ENCODE measurements at regions not wholly inside any gene's neighbourhood (a gene's known extent, or its start where the extent isn't known, plus 50 kb on each side); places are given as distances from the start of the nearest gene placed in this dataset.

- H3K9me3 ChIP-seq (ENCODE audit: control insufficient read depth in 1 of 2, low read length in 2 of 2) = no peaks in the 10 kb centered on the region
- H3K4me3 Mint-ChIP-seq = no peak overlapping the region
- intact Hi-C loops (cut with micrococcal nuclease) = no loop called here
- peaks cover 0 to 7% (median 3%) of the 10 kb centered on the region in 8 donors for H3K9me3 Mint-ChIP-seq
- ChIA-PET CTCF (ENCODE audit: partially characterized antibody) (no interaction called here), POLR2A (ENCODE audit: partially characterized antibody) (no interaction called here)
- H3K27ac ChIP-seq (ENCODE audit: low read depth, low read length) = no peak overlapping the region
- no peak overlapping the region for H3K4me3 ChIP-seq (ENCODE audit: low read length in 2 of 2)
- no peaks in the 10 kb centered on the region for H3K27me3 ChIP-seq (ENCODE audit: insufficient read depth, low read length)
- no peaks in the 10 kb centered on the region for H3K4me1 Mint-ChIP-seq
- H3K4me1 ChIP-seq (ENCODE audit: insufficient read depth, low read length) = no peaks in the 10 kb centered on the region
- peaks cover 0 to 2% of the 10 kb centered on the region in 2 donors for H3K27me3 Mint-ChIP-seq
- no peaks in the 10 kb centered on the region for H3K36me3 Mint-ChIP-seq
- no peak for DNase-seq
- H3K27ac Mint-ChIP-seq = no peak overlapping the region
- H3K36me3 ChIP-seq (ENCODE audit: insufficient read depth, low read length) = no peaks in the 10 kb centered on the region
Observed at GRCh38 chr11:131217313-131218310, 152.8 kb upstream of the NTM start.

- Mint-ChIP-seq H3K36me3 (no peaks in the 10 kb centered on the region), H3K9me3 (peaks cover 0 to 8% (median 3%) of the 10 kb centered on the region in 8 donors), H3K27ac (no peak overlapping the region), H3K27me3 (peaks cover 0 to 2% of the 10 kb centered on the region in 2 donors), H3K4me3 (no peak overlapping the region), H3K4me1 (no peaks in the 10 kb centered on the region)
- H3K9me3 ChIP-seq (ENCODE audit: control insufficient read depth in 1 of 2, low read length in 2 of 2) = no peaks in the 10 kb centered on the region
- H3K27me3 ChIP-seq (ENCODE audit: insufficient read depth, low read length) = no peaks in the 10 kb centered on the region
- intact Hi-C loops (cut with micrococcal nuclease) = no loop called here
- H3K4me1 ChIP-seq (ENCODE audit: insufficient read depth, low read length) = no peaks in the 10 kb centered on the region
- ChIA-PET POLR2A (ENCODE audit: partially characterized antibody) (no interaction called here), CTCF (ENCODE audit: partially characterized antibody) (no interaction called here)
- no peak overlapping the region for H3K4me3 ChIP-seq (ENCODE audit: low read length in 2 of 2)
- H3K36me3 ChIP-seq (ENCODE audit: insufficient read depth, low read length) = no peaks in the 10 kb centered on the region
- DNase-seq = no peak
- H3K27ac ChIP-seq (ENCODE audit: low read depth, low read length) = no peak overlapping the region
Observed at GRCh38 chr11:131218542-131218941, 151.9 kb upstream of the NTM start.

GRCh38 chr11:131219646-131220045, 150.8 kb upstream of the NTM start:
- Mint-ChIP-seq H3K4me1 (no peaks in the 10 kb centered on the region), H3K36me3 (no peaks in the 10 kb centered on the region), H3K9me3 (peaks cover 2 to 10% (median 4%) of the 10 kb centered on the region in 8 donors), H3K27ac (no peak overlapping the region), H3K4me3 (no peak overlapping the region), H3K27me3 (peaks cover 0 to 2% of the 10 kb centered on the region in 2 donors)
- Histone ChIP-seq H3K9me3 (ENCODE audit: control insufficient read depth in 1 of 2, low read length in 2 of 2) (no peaks in the 10 kb centered on the region), H3K27ac (ENCODE audit: low read depth, low read length) (no peak overlapping the region), H3K27me3 (ENCODE audit: insufficient read depth, low read length) (no peaks in the 10 kb centered on the region), H3K4me3 (ENCODE audit: low read length in 2 of 2) (no peak overlapping the region), H3K36me3 (ENCODE audit: insufficient read depth, low read length) (no peaks in the 10 kb centered on the region), H3K4me1 (ENCODE audit: insufficient read depth, low read length) (no peaks in the 10 kb centered on the region)
- intact Hi-C loops (cut with micrococcal nuclease) = no loop called here
- DNase-seq = no peak
- CTCF ChIA-PET (ENCODE audit: partially characterized antibody) = no interaction called here
- POLR2A ChIA-PET (ENCODE audit: partially characterized antibody) = no interaction called here

GRCh38 chr11:131223198-131223991, 147.0 kb upstream of the NTM start:
- Mint-ChIP-seq H3K27ac (no peak overlapping the region), H3K4me3 (no peak overlapping the region), H3K36me3 (no peaks in the 10 kb centered on the region), H3K9me3 (peaks cover 3 to 7% (median 5%) of the 10 kb centered on the region in 8 donors), H3K4me1 (no peaks in the 10 kb centered on the region), H3K27me3 (peaks cover 0 to 2% of the 10 kb centered on the region in 2 donors)
- Histone ChIP-seq H3K27ac (ENCODE audit: low read depth, low read length) (no peak overlapping the region), H3K4me3 (ENCODE audit: low read length in 2 of 2) (no peak overlapping the region), H3K9me3 (ENCODE audit: control insufficient read depth in 1 of 2, low read length in 2 of 2) (no peaks in the 10 kb centered on the region), H3K36me3 (ENCODE audit: insufficient read depth, low read length) (no peaks in the 10 kb centered on the region), H3K27me3 (ENCODE audit: insufficient read depth, low read length) (no peaks in the 10 kb centered on the region), H3K4me1 (ENCODE audit: insufficient read depth, low read length) (no peaks in the 10 kb centered on the region)
- DNase-seq = no peak
- POLR2A ChIA-PET (ENCODE audit: partially characterized antibody) = no interaction called here
- intact Hi-C loops (cut with micrococcal nuclease) = no loop called here
- CTCF ChIA-PET (ENCODE audit: partially characterized antibody) = no interaction called here

- DNase-seq = no peak
- Mint-ChIP-seq H3K4me1 (no peaks in the 10 kb centered on the region), H3K36me3 (no peaks in the 10 kb centered on the region), H3K27ac (no peak overlapping the region), H3K4me3 (no peak overlapping the region), H3K27me3 (no peaks in the 10 kb centered on the region), H3K9me3 (peaks cover 0 to 8% (median 4%) of the 10 kb centered on the region in 8 donors)
- Histone ChIP-seq H3K4me1 (ENCODE audit: insufficient read depth, low read length) (no peaks in the 10 kb centered on the region), H3K36me3 (ENCODE audit: insufficient read depth, low read length) (no peaks in the 10 kb centered on the region), H3K27me3 (ENCODE audit: insufficient read depth, low read length) (no peaks in the 10 kb centered on the region), H3K9me3 (ENCODE audit: control insufficient read depth in 1 of 2, low read length in 2 of 2) (no peaks in the 10 kb centered on the region), H3K27ac (ENCODE audit: low read depth, low read length) (no peak overlapping the region), H3K4me3 (ENCODE audit: low read length in 2 of 2) (no peak overlapping the region)
- CTCF ChIA-PET (ENCODE audit: partially characterized antibody) = no interaction called here
- intact Hi-C loops (cut with micrococcal nuclease) = no loop called here
- POLR2A ChIA-PET (ENCODE audit: partially characterized antibody) = no interaction called here
Observed at GRCh38 chr11:131228378-131228777, 142.0 kb upstream of the NTM start.

- no peak for DNase-seq
- H3K36me3 ChIP-seq (ENCODE audit: insufficient read depth, low read length) = no peaks in the 10 kb centered on the region
- intact Hi-C loops (cut with micrococcal nuclease) = no loop called here
- Mint-ChIP-seq H3K27ac (no peak overlapping the region), H3K4me1 (no peaks in the 10 kb centered on the region), H3K36me3 (no peaks in the 10 kb centered on the region), H3K9me3 (peaks cover 0 to 8% (median 4%) of the 10 kb centered on the region in 8 donors), H3K27me3 (no peaks in the 10 kb centered on the region), H3K4me3 (no peak overlapping the region)
- H3K4me3 ChIP-seq (ENCODE audit: low read length in 2 of 2) = no peak overlapping the region
- no peaks in the 10 kb centered on the region for H3K4me1 ChIP-seq (ENCODE audit: insufficient read depth, low read length)
- H3K27me3 ChIP-seq (ENCODE audit: insufficient read depth, low read length) = no peaks in the 10 kb centered on the region
- no peak overlapping the region for H3K27ac ChIP-seq (ENCODE audit: low read depth, low read length)
- POLR2A ChIA-PET (ENCODE audit: partially characterized antibody) = no interaction called here
- no peaks in the 10 kb centered on the region for H3K9me3 ChIP-seq (ENCODE audit: control insufficient read depth in 1 of 2, low read length in 2 of 2)
- CTCF ChIA-PET (ENCODE audit: partially characterized antibody) = no interaction called here
Observed at GRCh38 chr11:131229221-131229620, 141.2 kb upstream of the NTM start.

GRCh38 chr11:131231317-131231940, 139.0 kb upstream of the NTM start:
- H3K4me3 Mint-ChIP-seq = no peak overlapping the region
- Histone ChIP-seq H3K27me3 (ENCODE audit: insufficient read depth, low read length) (no peaks in the 10 kb centered on the region), H3K9me3 (ENCODE audit: control insufficient read depth in 1 of 2, low read length in 2 of 2) (no peaks in the 10 kb centered on the region), H3K4me1 (ENCODE audit: insufficient read depth, low read length) (no peaks in the 10 kb centered on the region), H3K36me3 (ENCODE audit: insufficient read depth, low read length) (no peaks in the 10 kb centered on the region), H3K4me3 (ENCODE audit: low read length in 2 of 2) (no peak overlapping the region), H3K27ac (ENCODE audit: low read depth, low read length) (no peak overlapping the region)
- no peaks in the 10 kb centered on the region for H3K27me3 Mint-ChIP-seq
- no peak for DNase-seq
- no peak overlapping the region for H3K27ac Mint-ChIP-seq
- no peaks in the 10 kb centered on the region for H3K36me3 Mint-ChIP-seq
- H3K9me3 Mint-ChIP-seq = peaks cover 0 to 8% (median 0%) of the 10 kb centered on the region in 8 donors
- H3K4me1 Mint-ChIP-seq = no peaks in the 10 kb centered on the region
- CTCF ChIA-PET (ENCODE audit: partially characterized antibody) = no interaction called here
- POLR2A ChIA-PET (ENCODE audit: partially characterized antibody) = no interaction called here
- intact Hi-C loops (cut with micrococcal nuclease) = no loop called here
